Body of pancreas (tissue), 4 donors: ENCODE measurements at regions not wholly inside any gene's neighbourhood (a gene's known extent, or its start where the extent isn't known, plus 50 kb on each side); places are given as distances from the start of the nearest gene placed in this dataset.

ENCODE experiments used
- ATAC-seq: fragments of 150-250 bp; one replicate; pipeline ENCODE4 v1.9.1; 2016
- DNase-seq, 4 donors: peaks; one replicate each; pipeline ENCODE4 v3.0.0-alpha.2; 2019
- H3K27ac ChIP-seq, 4 donors: fragments of 200-600 bp; sonication (generic); 1 replicate in 3 of 4; 2 replicates in 1 of 4; pipeline versions ENCODE4 v1.5.1 to v1.6.1; 2016 to 2019; ENCODE audit warnings: mild to moderate bottlenecking in 1 of 4, mixed read lengths in 1 of 4, moderate library complexity in 1 of 4
- H3K27me3 ChIP-seq, 2 donors: fragments of 200-600 bp; sonication (generic); one replicate each; pipeline ENCODE4 v1.6.0; 2016; ENCODE audit warnings: mild to moderate bottlenecking in 1 of 2
- H3K36me3 ChIP-seq, 2 donors: fragments of 200-600 bp; sonication (generic); replicated peaks in 1 of 2; 2 replicates each; pipeline ENCODE4 v1.5.1; 2016; ENCODE audit warnings: low read depth in 2 of 2; ENCODE audit not compliant: insufficient read depth in 1 of 2
- H3K4me1 ChIP-seq: fragments of 200-600 bp; sonication (generic); one replicate; pipeline ENCODE4 v1.6.0; 2016
- H3K4me3 ChIP-seq, 2 donors: fragments of 200-600 bp; sonication (generic); 1 replicate in 1 of 2; 2 replicates in 1 of 2; pipeline ENCODE4 v1.5.1; 2016 to 2019
- H3K9me3 ChIP-seq, 3 donors: fragments of 200-600 bp; sonication (generic); 1 replicate in 2 of 3; 2 replicates in 1 of 3; pipeline ENCODE4 v1.5.1; 2016
- POLR2A ChIP-seq, 3 donors: fragments of 450-650 bp; IDR thresholded peaks; one replicate each; pipeline ENCODE4 v1.6.1; 2016; ENCODE audit warnings: antibody characterized with exemption in 3 of 3, mild to moderate bottlenecking in 2 of 3
- WGBS, 2 donors: methylation state at CpG; one replicate each; pipeline ENCODE4 v1.1.5; 2017; 5-methylcytosine and 5-hydroxymethylcytosine counted together
- intact Hi-C: fragments of 100-400 bp; cut with DNase I; formaldehyde crosslinking; loops from one replicate; pipeline ENCODE4 v1.15.1; 2023
- TF ChIP-seq, protein P1 (sequence below), 7 experiments: fragments of 450-650 bp in 4 of 7; fragments of 200-600 bp in 3 of 7; sonication (generic) in 3 of 7; IDR thresholded peaks; one replicate each; pipeline ENCODE4 v1.5.1; 2016 to 2019; ENCODE audit warnings: antibody characterized with exemption in 7 of 7

DNA sequence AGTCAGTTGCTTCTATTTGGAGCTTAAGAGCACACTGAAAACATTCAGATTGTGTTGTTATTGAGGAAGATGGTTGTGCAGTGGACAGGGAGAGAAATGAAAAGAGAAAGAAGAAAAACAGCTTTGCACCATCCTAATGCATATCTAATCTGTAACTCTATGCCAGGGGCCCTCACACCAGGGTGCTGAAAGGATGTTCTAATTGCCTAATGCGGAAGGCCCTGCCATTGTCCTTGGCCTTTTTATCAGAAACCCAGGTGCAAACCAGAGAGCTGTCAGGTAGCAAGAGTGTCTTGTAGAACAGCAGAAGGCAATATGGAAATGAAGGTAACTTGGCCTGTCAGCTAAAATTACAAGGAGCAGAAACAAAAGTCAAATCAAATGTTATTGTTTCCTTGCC lies 384.5 kb upstream of the PIK3R1 start:
- DNase-seq (no peak), ATAC-seq (no peak)
- no peak overlapping the region for H3K4me3 ChIP-seq
- TF ChIP-seq POLR2A (IDR thresholded peaks at IDR 0.05) = no peak
- TF ChIP-seq, protein P1, sequence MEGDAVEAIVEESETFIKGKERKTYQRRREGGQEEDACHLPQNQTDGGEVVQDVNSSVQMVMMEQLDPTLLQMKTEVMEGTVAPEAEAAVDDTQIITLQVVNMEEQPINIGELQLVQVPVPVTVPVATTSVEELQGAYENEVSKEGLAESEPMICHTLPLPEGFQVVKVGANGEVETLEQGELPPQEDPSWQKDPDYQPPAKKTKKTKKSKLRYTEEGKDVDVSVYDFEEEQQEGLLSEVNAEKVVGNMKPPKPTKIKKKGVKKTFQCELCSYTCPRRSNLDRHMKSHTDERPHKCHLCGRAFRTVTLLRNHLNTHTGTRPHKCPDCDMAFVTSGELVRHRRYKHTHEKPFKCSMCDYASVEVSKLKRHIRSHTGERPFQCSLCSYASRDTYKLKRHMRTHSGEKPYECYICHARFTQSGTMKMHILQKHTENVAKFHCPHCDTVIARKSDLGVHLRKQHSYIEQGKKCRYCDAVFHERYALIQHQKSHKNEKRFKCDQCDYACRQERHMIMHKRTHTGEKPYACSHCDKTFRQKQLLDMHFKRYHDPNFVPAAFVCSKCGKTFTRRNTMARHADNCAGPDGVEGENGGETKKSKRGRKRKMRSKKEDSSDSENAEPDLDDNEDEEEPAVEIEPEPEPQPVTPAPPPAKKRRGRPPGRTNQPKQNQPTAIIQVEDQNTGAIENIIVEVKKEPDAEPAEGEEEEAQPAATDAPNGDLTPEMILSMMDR (IDR thresholded peaks at IDR 0.05) = no peak
- intact Hi-C loops = no loop called here
- H3K27ac ChIP-seq = no peak overlapping the region
- no peaks in the 10 kb centered on the region for H3K27me3 ChIP-seq
- no peaks in the 10 kb centered on the region for H3K36me3 ChIP-seq
- WGBS, 2 donors = 52 to 69% methylated on average over 1 of the region's 1 CpG
- H3K4me1 ChIP-seq = no peaks in the 10 kb centered on the region
- no peaks in the 10 kb centered on the region for H3K9me3 ChIP-seq

DNA sequence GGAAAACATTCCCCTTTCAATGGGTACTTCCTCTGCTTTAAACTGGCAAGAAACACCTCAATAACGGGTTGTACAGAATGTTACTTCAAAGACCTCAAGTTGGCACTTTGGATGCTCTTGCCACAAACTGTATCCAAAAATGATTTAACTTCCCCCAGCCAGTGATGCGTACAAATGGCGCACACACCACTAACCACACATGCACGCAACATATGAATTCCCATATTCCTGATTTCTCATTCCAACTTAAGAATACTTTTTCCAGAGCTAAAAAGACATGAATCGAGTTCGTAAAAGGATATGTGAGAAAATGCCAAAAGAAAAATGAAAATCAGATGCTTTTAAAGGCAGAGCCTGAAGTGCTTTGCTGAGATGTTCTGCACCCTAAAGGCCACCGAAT lies 388.0 kb upstream of the PIK3R1 start:
- Histone ChIP-seq H3K27me3 (no peaks in the 10 kb centered on the region), H3K9me3 (no peaks in the 10 kb centered on the region), H3K27ac (no peak overlapping the region), H3K4me1 (no peaks in the 10 kb centered on the region), H3K4me3 (no peak overlapping the region), H3K36me3 (no peaks in the 10 kb centered on the region)
- ATAC-seq (no peak), DNase-seq (no peak)
- WGBS, 2 donors = 77 to 82% methylated on average over 7 of the region's 7 CpGs
- no peak for TF ChIP-seq POLR2A (IDR thresholded peaks at IDR 0.05)
- TF ChIP-seq, protein P1 (IDR thresholded peaks at IDR 0.05) = no peak
- intact Hi-C loops = no loop called here

DNA sequence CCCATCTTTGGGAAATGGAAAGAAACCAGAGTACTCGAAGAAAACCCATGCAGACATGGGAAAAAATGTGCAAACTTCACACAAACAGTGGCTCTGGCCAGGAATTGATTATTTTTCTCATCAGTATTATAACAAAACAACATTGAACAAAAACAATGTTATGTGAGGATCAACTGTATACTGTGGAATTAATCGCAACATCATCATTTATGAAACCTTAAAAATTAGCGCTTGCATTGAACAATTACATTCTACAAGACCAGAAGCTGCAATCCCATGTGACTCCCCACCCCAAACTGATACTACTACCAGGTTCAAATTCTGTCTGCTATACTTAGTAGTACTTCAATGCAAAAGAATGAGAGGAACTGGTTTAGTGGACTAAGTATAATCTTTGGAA lies 390.7 kb upstream of the PIK3R1 start:
- intact Hi-C loops = no loop called here
- H3K36me3 ChIP-seq = no peaks in the 10 kb centered on the region
- no peak for TF ChIP-seq POLR2A (IDR thresholded peaks at IDR 0.05)
- TF ChIP-seq, protein P1 (IDR thresholded peaks at IDR 0.05) = no peak
- H3K4me3 ChIP-seq = no peak overlapping the region
- 83 to 87% methylated on average over 3 of the region's 3 CpGs for WGBS, 2 donors
- no peak overlapping the region for H3K27ac ChIP-seq
- no peaks in the 10 kb centered on the region for H3K4me1 ChIP-seq
- no peaks in the 10 kb centered on the region for H3K27me3 ChIP-seq
- no peaks in the 10 kb centered on the region for H3K9me3 ChIP-seq
- DNase-seq (no peak), ATAC-seq (no peak)

DNA sequence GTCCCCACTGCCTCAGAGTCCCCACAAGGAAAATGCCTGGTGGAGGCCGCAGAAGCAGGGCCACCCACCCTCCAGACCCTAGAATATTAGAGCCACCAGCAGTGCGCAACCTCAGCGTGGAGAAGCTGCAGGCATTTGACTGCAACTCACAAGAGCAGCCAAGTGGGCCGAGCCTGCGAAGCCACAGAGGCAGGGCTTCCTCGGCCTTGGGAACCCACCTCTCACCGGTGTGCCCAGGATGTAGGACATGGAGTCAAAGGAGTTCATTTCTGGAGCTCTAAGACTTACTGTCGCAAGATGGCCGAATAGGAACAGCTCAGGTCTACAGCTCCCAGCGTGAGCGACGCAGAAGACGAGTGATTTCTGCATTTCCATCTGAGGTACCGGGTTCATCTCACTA lies 397.9 kb upstream of the PIK3R1 start:
- Histone ChIP-seq H3K36me3 (no peaks in the 10 kb centered on the region), H3K27ac (no peak overlapping the region), H3K4me1 (peaks cover 17% of the 10 kb centered on the region), H3K27me3 (no peaks in the 10 kb centered on the region), H3K9me3 (no peaks in the 10 kb centered on the region), H3K4me3 (no peak overlapping the region)
- WGBS, 2 donors = 87 to 95% methylated on average over 9 to 14 of the region's 14 CpGs
- TF ChIP-seq POLR2A (IDR thresholded peaks at IDR 0.05) = no peak
- TF ChIP-seq, protein P1 (IDR thresholded peaks at IDR 0.05) = no peak
- intact Hi-C loops = no loop called here
- ATAC-seq = no peak
- DNase-seq = no peak

DNA sequence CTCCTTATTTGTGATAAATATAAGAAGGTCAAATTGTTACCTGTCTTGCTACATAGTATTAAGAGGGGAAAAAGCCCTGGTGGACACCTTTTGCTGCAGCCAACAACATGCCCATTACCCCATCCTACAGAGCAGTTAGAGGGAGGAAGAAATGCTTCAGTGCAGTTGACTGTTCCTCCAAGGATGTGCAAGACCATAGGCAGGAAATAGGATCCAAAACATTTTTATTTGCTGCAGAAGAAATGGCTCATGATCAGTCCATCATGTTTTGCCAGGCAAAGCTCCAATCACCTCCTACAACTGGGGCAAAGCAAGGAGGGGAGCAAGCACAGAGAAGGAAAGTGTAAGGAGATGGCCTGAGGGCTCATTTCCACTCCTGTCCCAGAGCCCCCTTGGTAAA lies 399.1 kb upstream of the PIK3R1 start:
- TF ChIP-seq, protein P1 (IDR thresholded peaks at IDR 0.05) = no peak
- no peak for TF ChIP-seq POLR2A (IDR thresholded peaks at IDR 0.05)
- no peaks in the 10 kb centered on the region for H3K27me3 ChIP-seq
- H3K9me3 ChIP-seq = no peaks in the 10 kb centered on the region
- peaks cover 17% of the 10 kb centered on the region for H3K4me1 ChIP-seq
- intact Hi-C loops = no loop called here
- H3K4me3 ChIP-seq = no peak overlapping the region
- H3K36me3 ChIP-seq = no peaks in the 10 kb centered on the region
- no peak for DNase-seq
- H3K27ac ChIP-seq = peak overlapping the region in 2 of 4 donors; percentile 21 to 45
- ATAC-seq = no peak
